ENCODE measurements at regions not wholly inside any gene's neighbourhood (a gene's known extent, or its start where the extent isn't known, plus 50 kb on each side); places are given as distances from the start of the nearest gene placed in this dataset.

DNA sequence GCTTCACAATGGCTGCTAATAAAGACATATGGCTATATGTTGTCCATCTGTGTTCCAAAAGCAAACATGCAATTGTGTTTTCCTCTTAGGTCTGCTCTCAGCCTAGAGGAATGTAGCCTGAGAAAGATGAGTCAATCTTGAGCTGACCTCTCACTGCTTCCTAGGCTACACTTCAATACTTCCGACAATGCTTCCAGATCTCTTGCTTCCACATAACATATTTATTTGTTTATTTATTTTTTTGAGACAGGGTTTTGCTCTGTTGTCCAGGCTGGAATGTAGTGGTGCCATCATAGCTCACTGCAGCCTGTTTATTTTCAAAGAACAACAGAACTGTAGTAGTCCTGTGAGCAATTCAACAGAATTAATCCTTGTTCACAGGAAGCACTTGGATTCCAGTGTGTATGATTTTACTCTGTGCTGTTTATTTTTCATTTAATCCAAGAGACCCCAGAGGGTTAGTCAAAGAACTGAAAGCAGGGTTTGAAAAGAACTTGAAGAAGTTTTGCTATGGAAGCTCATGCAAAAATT lies 437.9 kb downstream of the TXNL1 start:
- peak; percentile 72 for DNase-seq (ENCODE audit: low read depth)
- TF ChIP-seq, protein P1, sequence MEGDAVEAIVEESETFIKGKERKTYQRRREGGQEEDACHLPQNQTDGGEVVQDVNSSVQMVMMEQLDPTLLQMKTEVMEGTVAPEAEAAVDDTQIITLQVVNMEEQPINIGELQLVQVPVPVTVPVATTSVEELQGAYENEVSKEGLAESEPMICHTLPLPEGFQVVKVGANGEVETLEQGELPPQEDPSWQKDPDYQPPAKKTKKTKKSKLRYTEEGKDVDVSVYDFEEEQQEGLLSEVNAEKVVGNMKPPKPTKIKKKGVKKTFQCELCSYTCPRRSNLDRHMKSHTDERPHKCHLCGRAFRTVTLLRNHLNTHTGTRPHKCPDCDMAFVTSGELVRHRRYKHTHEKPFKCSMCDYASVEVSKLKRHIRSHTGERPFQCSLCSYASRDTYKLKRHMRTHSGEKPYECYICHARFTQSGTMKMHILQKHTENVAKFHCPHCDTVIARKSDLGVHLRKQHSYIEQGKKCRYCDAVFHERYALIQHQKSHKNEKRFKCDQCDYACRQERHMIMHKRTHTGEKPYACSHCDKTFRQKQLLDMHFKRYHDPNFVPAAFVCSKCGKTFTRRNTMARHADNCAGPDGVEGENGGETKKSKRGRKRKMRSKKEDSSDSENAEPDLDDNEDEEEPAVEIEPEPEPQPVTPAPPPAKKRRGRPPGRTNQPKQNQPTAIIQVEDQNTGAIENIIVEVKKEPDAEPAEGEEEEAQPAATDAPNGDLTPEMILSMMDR (conservative IDR thresholded peaks at IDR 0.05; ENCODE audit: low read length): no peak
- H3K4me3 ChIP-seq (ENCODE audit: low read length): no peak overlapping the region

DNA sequence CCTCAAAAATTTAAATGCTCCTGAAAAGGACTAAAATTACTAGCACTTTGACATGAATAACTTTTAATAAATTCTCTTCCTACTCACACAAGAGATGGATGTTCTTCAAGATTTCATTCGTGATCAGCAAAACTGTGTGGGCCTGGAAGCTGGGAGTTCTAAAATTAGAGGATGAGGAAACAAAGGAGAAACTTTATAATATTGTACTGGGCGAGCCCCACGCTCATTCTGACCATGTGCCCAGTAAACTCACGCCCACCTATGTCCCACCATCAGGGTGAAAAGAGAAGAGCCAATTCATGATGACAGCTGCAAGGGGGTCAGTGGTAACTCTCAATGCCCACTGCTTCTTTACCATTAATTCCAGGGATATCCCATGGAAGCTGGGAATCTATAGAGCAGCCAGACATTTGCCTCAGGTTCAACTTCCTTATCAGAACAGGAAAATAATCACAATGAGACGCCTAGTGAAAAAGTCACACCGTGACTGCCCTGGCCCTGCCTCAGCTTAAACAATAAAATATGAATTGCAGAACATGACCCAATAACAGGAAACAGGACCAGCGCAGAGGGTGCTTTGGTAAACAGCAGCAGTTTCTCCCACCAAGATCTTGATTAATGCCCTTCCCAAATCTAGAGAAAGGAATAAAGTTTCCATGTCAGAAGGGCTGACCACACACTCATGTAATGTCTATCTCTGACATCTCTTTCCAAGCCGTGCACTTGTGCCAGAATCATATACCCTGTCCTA lies 438.6 kb downstream of the TXNL1 start:
- TF ChIP-seq, protein P1 (conservative IDR thresholded peaks at IDR 0.05; ENCODE audit: low read length): no peak

DNA sequence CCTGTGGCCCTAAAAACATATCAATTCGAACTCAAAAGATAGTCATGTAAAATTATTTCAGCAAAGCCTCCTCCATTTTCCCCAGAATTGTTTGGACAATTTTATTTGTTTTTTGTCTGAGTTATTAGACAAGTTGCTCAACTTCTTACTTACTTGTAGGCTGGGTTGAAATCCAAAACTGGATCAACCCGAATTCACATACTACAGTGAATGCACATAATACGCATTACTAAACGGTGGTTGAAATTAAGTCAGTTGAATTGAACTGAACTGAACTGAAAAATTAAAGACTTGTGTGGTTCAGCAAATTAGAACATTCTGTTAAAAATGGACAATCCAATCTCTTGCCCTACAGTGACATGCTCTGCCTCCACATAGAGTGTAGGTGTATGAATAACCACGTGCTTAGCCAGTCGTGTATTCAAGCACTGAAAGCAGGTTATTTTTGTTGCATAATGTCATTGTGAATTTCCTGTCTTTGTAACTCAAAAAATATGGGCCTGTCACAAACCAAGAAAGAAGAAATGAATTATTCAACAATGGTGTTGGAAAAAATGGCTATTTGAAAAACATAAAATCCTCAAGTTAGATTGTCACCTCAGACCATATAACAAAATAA lies 441.0 kb downstream of the TXNL1 start:
- DNase-seq (ENCODE audit: low read depth): no peak
- H3K4me3 ChIP-seq (ENCODE audit: low read length): no peak overlapping the region
- TF ChIP-seq, protein P1 (conservative IDR thresholded peaks at IDR 0.05; ENCODE audit: low read length): no peak

More for the DNA sequence above, 438.6 kb downstream of the TXNL1 start:
- no peak overlapping the region for H3K4me3 ChIP-seq (ENCODE audit: low read length)
- peak; percentile 13 for DNase-seq (ENCODE audit: low read depth)

DNA sequence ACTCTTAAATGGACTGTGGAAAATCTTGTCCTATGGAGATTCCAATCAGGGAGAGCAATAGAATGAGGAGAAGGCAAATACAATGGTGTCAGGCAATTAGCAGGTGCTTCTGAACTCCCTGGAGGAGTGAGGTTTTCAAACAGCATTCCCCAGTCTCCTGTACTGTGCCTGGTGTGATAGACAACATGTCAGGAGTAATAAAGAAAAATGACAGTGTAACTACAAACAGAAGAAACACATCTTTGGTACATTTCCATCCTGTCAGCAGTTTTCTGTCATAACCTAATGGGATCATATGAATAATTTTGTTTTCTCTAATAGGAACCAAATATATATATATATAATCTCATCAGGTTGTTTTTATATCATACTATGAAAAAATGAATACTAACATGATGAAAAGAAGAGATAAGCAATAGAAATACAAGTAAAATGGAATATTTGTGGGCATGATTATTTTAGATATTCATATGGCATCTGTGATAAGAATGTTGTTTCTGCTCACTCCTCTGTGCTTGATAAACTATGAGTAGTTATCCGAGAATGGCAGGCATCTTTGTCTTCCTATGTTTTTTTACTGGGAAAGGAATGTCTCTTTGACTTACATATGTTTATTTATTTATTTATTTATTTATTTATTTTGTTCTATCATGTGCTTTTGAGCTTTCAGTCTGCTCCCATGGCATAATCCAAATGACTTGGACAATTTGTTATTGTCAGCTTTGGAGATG lies 441.7 kb downstream of the TXNL1 start:
- no peak for DNase-seq (ENCODE audit: low read depth)
- H3K4me3 ChIP-seq (ENCODE audit: low read length): no peak overlapping the region
- TF ChIP-seq, protein P1 (conservative IDR thresholded peaks at IDR 0.05; ENCODE audit: low read length): no peak

DNA sequence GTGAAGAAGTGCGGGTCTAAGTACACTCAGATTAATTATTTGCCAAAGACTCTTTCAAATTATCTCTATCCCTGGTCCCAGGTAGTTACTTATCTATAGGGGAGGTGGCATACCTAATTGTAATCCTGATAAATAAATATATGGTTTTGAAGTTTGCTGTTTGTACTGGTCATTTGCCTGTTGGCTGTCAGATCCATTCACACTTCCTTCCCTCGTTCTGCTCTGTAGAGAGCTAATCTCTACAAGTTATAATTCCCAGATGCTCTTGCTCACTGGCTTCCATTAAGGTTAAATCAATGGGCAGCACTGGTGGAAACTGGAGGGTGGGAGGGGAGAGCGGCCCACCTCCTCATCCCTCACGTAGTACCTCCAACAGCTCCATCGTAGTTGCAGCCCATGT lies 447.1 kb downstream of the TXNL1 start:
- DNase-seq (ENCODE audit: low read depth): no peak
- TF ChIP-seq, protein P1 (conservative IDR thresholded peaks at IDR 0.05; ENCODE audit: low read length): no peak
- no peak overlapping the region for H3K4me3 ChIP-seq (ENCODE audit: low read length)

DNA sequence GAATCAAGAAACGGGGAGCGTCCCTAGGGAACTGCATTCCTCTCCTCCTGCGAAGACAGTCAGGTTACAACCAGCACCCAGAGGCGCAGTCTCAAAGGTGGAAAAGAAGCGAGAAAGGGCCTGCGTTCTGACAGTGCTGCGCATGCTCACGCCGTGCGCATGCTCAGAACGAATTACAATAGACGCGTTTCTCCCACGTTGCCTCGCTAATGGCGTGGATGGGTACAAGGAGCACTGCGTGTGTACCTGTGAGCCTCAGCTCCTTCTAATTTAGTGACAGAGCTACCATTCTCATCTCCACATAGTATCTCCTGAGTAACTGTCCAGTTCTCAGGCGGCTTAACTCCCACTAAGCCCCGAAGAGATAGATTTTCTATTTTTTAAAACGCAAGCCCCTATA lies 448.8 kb downstream of the TXNL1 start:
- H3K4me3 ChIP-seq (ENCODE audit: low read length): no peak overlapping the region
- DNase-seq (ENCODE audit: low read depth): no peak
- TF ChIP-seq, protein P1 (conservative IDR thresholded peaks at IDR 0.05; ENCODE audit: low read length): no peak
